Inferior parietal cortex (tissue), 1 donor: ENCODE measurements at regions not wholly inside any gene's neighbourhood (a gene's known extent, or its start where the extent isn't known, plus 50 kb on each side); places are given as distances from the start of the nearest gene placed in this dataset.

Experiments used
- DNase-seq: peaks from one replicate; pipeline ENCODE4 v3.0.0-alpha.2; 2016; ENCODE audit errors: extremely low spot score

- no peak for DNase-seq
These were observed 729.2 kb upstream of the FANCL start for GRCh38 chr2:58970365-58970764.

- DNase-seq: no peak
These were observed 727.8 kb upstream of the FANCL start for GRCh38 chr2:58968885-58969284.

- DNase-seq: peak; percentile 21
These were observed 726.6 kb upstream of the FANCL start for GRCh38 chr2:58967736-58968135.

- DNase-seq: no peak
These were observed 724.5 kb upstream of the FANCL start for GRCh38 chr2:58965602-58966001.

- no peak for DNase-seq
These were observed 718.9 kb upstream of the FANCL start for GRCh38 chr2:58959996-58960395.

- no peak for DNase-seq
These were observed 716.2 kb upstream of the FANCL start for GRCh38 chr2:58957188-58957840.

- no peak for DNase-seq
These were observed 713.8 kb upstream of the FANCL start for GRCh38 chr2:58954880-58955385.

GRCh38 chr2:58951722-58952121 is 710.6 kb upstream of the FANCL start:
- DNase-seq: no peak

- DNase-seq: no peak
These were observed 709.8 kb upstream of the FANCL start for GRCh38 chr2:58950795-58951462.

- no peak for DNase-seq
These were observed 698.3 kb upstream of the FANCL start for GRCh38 chr2:58939388-58939787.

GRCh38 chr2:58938988-58939387 is 697.9 kb upstream of the FANCL start:
- no peak for DNase-seq

- DNase-seq: no peak
These were observed 691.7 kb upstream of the FANCL start for GRCh38 chr2:58932801-58933200.

GRCh38 chr2:58930537-58930936 is 689.4 kb upstream of the FANCL start:
- DNase-seq: no peak

GRCh38 chr2:58928973-58929372 is 687.8 kb upstream of the FANCL start:
- DNase-seq: no peak

GRCh38 chr2:58928391-58928790 is 687.3 kb upstream of the FANCL start:
- no peak for DNase-seq

GRCh38 chr2:58926112-58926511 is 685.0 kb upstream of the FANCL start:
- no peak for DNase-seq

GRCh38 chr2:58925676-58926081 is 684.6 kb upstream of the FANCL start:
- DNase-seq: peak; percentile 44

GRCh38 chr2:58923869-58924268 is 682.7 kb upstream of the FANCL start:
- no peak for DNase-seq

GRCh38 chr2:58922245-58922644 is 681.1 kb upstream of the FANCL start:
- no peak for DNase-seq

- DNase-seq: no peak
These were observed 680.6 kb upstream of the FANCL start for GRCh38 chr2:58921676-58922075.

- DNase-seq: no peak
These were observed 678.9 kb upstream of the FANCL start for GRCh38 chr2:58920001-58920400.

- DNase-seq: no peak
These were observed 678.2 kb upstream of the FANCL start for GRCh38 chr2:58919316-58919715.

- DNase-seq: no peak
These were observed 677.0 kb upstream of the FANCL start for GRCh38 chr2:58918141-58918540.
